K562 (cell line): ENCODE measurements at regions not wholly inside any gene's neighbourhood (a gene's known extent, or its start where the extent isn't known, plus 50 kb on each side); places are given as distances from the start of the nearest gene placed in this dataset.

ENCODE experiments used
- ATAC-seq: fragments of 200-7000 bp; cut with Tn5 transposase; 3 replicates; pipeline ENCODE4 v1.9.1; 2020; ENCODE audit warnings: moderate library complexity
- BruUV-seq: library from RNA; stranded (reverse); fragments of 400-500 nt; replicated peaks from 2 replicates; lab custom pipeline; 2021; lab: Mats Ljungman, UMichigan
- CTCF ChIA-PET: fragments of 300-600 bp; formaldehyde crosslinking; extraction: SDS; loops from one replicate; lab custom pipeline; 2021; ENCODE audit warnings: low intra/inter-chr PET ratio; lab: Yijun Ruan, JAX
- POLR2A ChIA-PET: fragments of 300-600, 350-650 bp; sonication (Branson Sonifier 250); formaldehyde crosslinking; extraction: SDS; loops from one replicate; lab custom pipeline; 2021; ENCODE audit warnings: antibody characterized with exemption, inconsistent platforms; lab: Yijun Ruan, JAX
- DNase-seq, 4 experiments: peaks; one replicate each; pipeline versions ENCODE4 v3.0.0 to v3.0.0-alpha.2; 2011 to 2018; ENCODE audit warnings: low spot score in 3 of 4, mixed read lengths in 3 of 4; ENCODE audit errors: extremely low read depth in 1 of 4
- FAIRE-seq: peaks from 2 replicates; lab custom pipeline; 2011; peaks lifted over from hg19 to GRCh38; lab: Jason Lieb, UNC
- H2AFZ ChIP-seq: 2 replicates; pipeline ENCODE4 v1.6.0; 2011; ENCODE audit warnings: low read depth, low read length, control low read depth, inconsistent platforms
- H3K27ac ChIP-seq: fragments of 200-600 bp; 3 replicates; pipeline ENCODE4 v1.8.0; 2011; ENCODE audit warnings: low read depth, mild to moderate bottlenecking, control low read depth, inconsistent platforms, low read length, moderate library complexity, mixed read lengths; ENCODE audit errors: extremely low read depth
- H3K27me3 ChIP-seq, 2 experiments: fragments of 300-600 bp in 1 of 2; 2 replicates in 1 of 2; 3 replicates in 1 of 2; pipeline versions ENCODE4 v1.6.0 to v1.8.0; 2011; ENCODE audit warnings: inconsistent platforms in 2 of 2, low read length in 2 of 2, mild to moderate bottlenecking in 1 of 2, mixed read lengths in 1 of 2, moderate library complexity in 1 of 2; ENCODE audit not compliant: control insufficient read depth in 2 of 2, insufficient read depth in 2 of 2
- H3K36me3 ChIP-seq: fragments of 300-600 bp; 3 replicates; pipeline ENCODE4 v1.8.0; 2011; ENCODE audit warnings: mild to moderate bottlenecking, low read length, inconsistent platforms; ENCODE audit not compliant: control insufficient read depth, insufficient read depth
- H3K4me1 ChIP-seq, 2 experiments: fragments of 200-600 bp in 1 of 2; replicated peaks in 1 of 2; 2 replicates in 1 of 2; 3 replicates in 1 of 2; pipeline versions ENCODE4 v1.5.1 to v1.8.0; 2011; ENCODE audit warnings: inconsistent platforms in 2 of 2, low read length in 2 of 2, mild to moderate bottlenecking in 1 of 2, mixed read lengths in 1 of 2, moderate library complexity in 1 of 2; ENCODE audit not compliant: control insufficient read depth in 2 of 2, insufficient read depth in 2 of 2
- H3K4me2 ChIP-seq: 2 replicates; pipeline ENCODE4 v1.6.1; 2011; ENCODE audit warnings: low read length, control low read depth, inconsistent platforms, mixed read lengths; ENCODE audit not compliant: insufficient read depth
- H3K4me3 ChIP-seq: fragments of 200-600 bp; sonication (generic), shearing (Covaris generic); 2 replicates; pipeline ENCODE4 v1.5.1; 2016; ENCODE audit warnings: control low read depth, inconsistent platforms
- H3K79me2 ChIP-seq: fragments of 200-600 bp; 3 replicates; pipeline ENCODE4 v1.8.0; 2011; ENCODE audit warnings: low read length, inconsistent platforms; ENCODE audit not compliant: control insufficient read depth, insufficient read depth
- H3K9ac ChIP-seq, 2 experiments: 2 replicates each; pipeline versions ENCODE4 v1.6.0 to v1.6.1; 2011; ENCODE audit warnings: low read depth in 2 of 2, low read length in 2 of 2, control low read depth in 1 of 2, inconsistent platforms in 1 of 2, mild to moderate bottlenecking in 1 of 2, mixed read lengths in 1 of 2; ENCODE audit not compliant: insufficient read depth in 1 of 2
- H3K9me1 ChIP-seq: one replicate; pipeline ENCODE4 v1.6.0; 2011; ENCODE audit warnings: inconsistent platforms, mild to moderate bottlenecking, low read length, moderate library complexity; ENCODE audit not compliant: control insufficient read depth, insufficient read depth
- H3K9me3 ChIP-seq: replicated peaks from 2 replicates; pipeline ENCODE4 v1.5.1; 2011; ENCODE audit warnings: low read depth, low read length, inconsistent platforms; ENCODE audit not compliant: control insufficient read depth, insufficient read depth
- H4K20me1 ChIP-seq: replicated peaks from 2 replicates; pipeline ENCODE4 v1.6.1; 2011; ENCODE audit warnings: low read length, inconsistent platforms, mixed read lengths; ENCODE audit not compliant: control insufficient read depth, insufficient read depth
- BRD4 ChIP-seq: fragments of 200-600 bp; sonication (generic); IDR thresholded peaks from 2 replicates; pipeline ENCODE4 v1.6.1; 2017; ENCODE audit warnings: inconsistent platforms
- EP400 ChIP-seq: fragments of 450-650 bp; IDR thresholded peaks from 2 replicates; pipeline ENCODE4 v1.6.1; 2017; ENCODE audit warnings: antibody characterized with exemption, mild to moderate bottlenecking, moderate library complexity
- FOXJ2 ChIP-seq: fragments of 200-800 bp; sonication (Bioruptor generic); IDR thresholded peaks from 2 replicates; pipeline ENCODE4 v1.6.1; 2016; ENCODE audit warnings: missing genetic modification characterization, missing compliant biosample characterization
- GABPB1 ChIP-seq: sonication (generic); formaldehyde crosslinking; IDR thresholded peaks from 2 replicates; pipeline ENCODE4 v1.8.0; 2022; ENCODE audit warnings: mild to moderate bottlenecking, missing genetic modification reagents
- MEF2D ChIP-seq: conservative IDR thresholded peaks from 2 replicates; pipeline ENCODE4 v1.6.1; 2016; ENCODE audit warnings: low read depth, missing genetic modification characterization, missing compliant biosample characterization
- STAT5B ChIP-seq: fragments of 250-450 bp; sonication (Bioruptor Pico); IDR thresholded peaks from 2 replicates; pipeline ENCODE4 v1.8.0; 2021; ENCODE audit warnings: mild to moderate bottlenecking, inconsistent platforms
- ZNF3 ChIP-seq: fragments of 250-450 bp; sonication (Bioruptor Pico); IDR thresholded peaks from 2 replicates; pipeline ENCODE4 v1.5.0; 2021; ENCODE audit warnings: mild to moderate bottlenecking, moderate library complexity
- ZNF695 ChIP-seq: fragments of 450-650 bp; formaldehyde crosslinking; IDR thresholded peaks from 2 replicates; pipeline ENCODE4 v1.4.0; 2020; ENCODE audit warnings: mild to moderate bottlenecking, moderate library complexity
- WGBS: fragments of 100-300 bp; shearing (Covaris generic); methylation state at CpG from one replicate; pipeline ENCODE4 v1.1.6; 2016; ENCODE audit warnings: low coverage, mixed read lengths; ENCODE audit not compliant: insufficient coverage; ENCODE audit errors: missing lambda C conversion rate; 5-methylcytosine and 5-hydroxymethylcytosine counted together
- in situ Hi-C: fragments of 300-500 bp; cut with MboI; formaldehyde crosslinking; loops from 4 replicates; pipeline ENCODE4 v1.15.0; 2018; ENCODE audit warnings: inconsistent platforms, mixed read lengths
- intact Hi-C: fragments of 100-400 bp; cut with micrococcal nuclease; formaldehyde crosslinking; loops from 2 replicates; pipeline ENCODE4 v1.14.2; 2022
- TF ChIP-seq, protein P1 (sequence below): fragments of 450-650 bp; IDR thresholded peaks from 2 replicates; pipeline ENCODE4 v1.6.1; 2018; ENCODE audit warnings: mild to moderate bottlenecking, low read depth; ENCODE audit not compliant: partially characterized antibody
- TF ChIP-seq, protein P2 (sequence below): IDR thresholded peaks from 2 replicates; pipeline ENCODE4 v1.6.1; 2011; ENCODE audit not compliant: insufficient read length; ENCODE audit errors: extremely low read depth
- TF ChIP-seq, protein P3 (sequence below): fragments of 250-450 bp; sonication (Bioruptor Pico); IDR thresholded peaks from 2 replicates; pipeline ENCODE4 v1.5.0; 2020; ENCODE audit warnings: mild to moderate bottlenecking

DNA sequence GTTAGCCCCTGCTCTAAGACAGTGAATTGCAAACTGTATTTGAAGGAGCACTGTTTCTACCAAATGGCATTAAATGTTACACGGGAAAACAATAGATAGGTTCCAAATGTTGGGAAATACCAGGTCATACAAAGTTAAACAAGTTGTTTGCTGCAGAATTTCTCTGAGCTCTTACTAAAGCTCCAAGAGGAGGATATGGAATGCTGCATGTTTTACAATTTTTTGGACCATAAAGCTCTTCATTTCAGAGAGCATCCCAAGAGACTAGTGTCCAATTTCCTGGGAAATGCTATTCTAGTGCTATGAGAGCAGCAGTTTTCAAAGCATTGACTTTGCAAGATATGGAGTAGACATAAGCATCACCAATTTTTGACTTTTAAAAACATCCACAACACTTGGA, 155.6 kb upstream of the CCDC68 start:
- Histone ChIP-seq H3K79me2 (no peaks in the 10 kb centered on the region), H3K27me3 (no peaks in the 10 kb centered on the region)
- POLR2A ChIA-PET = no interaction called here
- in situ Hi-C loops = no loop called here
- TF ChIP-seq, protein P1, sequence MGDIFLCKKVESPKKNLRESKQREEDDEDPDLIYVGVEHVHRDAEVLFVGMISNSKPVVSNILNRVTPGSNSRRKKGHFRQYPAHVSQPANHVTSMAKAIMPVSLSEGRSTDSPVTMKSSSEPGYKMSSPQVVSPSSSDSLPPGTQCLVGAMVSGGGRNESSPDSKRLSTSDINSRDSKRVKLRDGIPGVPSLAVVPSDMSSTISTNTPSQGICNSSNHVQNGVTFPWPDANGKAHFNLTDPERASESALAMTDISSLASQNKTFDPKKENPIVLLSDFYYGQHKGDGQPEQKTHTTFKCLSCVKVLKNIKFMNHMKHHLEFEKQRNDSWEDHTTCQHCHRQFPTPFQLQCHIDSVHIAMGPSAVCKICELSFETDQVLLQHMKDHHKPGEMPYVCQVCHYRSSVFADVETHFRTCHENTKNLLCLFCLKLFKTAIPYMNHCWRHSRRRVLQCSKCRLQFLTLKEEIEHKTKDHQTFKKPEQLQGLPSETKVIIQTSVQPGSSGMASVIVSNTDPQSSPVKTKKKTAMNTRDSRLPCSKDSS = no peak
- TF ChIP-seq, protein P2, sequence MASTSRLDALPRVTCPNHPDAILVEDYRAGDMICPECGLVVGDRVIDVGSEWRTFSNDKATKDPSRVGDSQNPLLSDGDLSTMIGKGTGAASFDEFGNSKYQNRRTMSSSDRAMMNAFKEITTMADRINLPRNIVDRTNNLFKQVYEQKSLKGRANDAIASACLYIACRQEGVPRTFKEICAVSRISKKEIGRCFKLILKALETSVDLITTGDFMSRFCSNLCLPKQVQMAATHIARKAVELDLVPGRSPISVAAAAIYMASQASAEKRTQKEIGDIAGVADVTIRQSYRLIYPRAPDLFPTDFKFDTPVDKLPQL = no peak
- TF ChIP-seq MEF2D (tag) (no peak), EP400 (no peak), BRD4 (no peak), FOXJ2 (tag) (no peak), GABPB1 (CRISPR knock-in tag) (no peak), ZNF695 (CRISPR knock-in tag) (no peak), ZNF3 (CRISPR knock-in tag) (no peak), STAT5B (CRISPR knock-in tag) (no peak)
- TF ChIP-seq, protein P3, sequence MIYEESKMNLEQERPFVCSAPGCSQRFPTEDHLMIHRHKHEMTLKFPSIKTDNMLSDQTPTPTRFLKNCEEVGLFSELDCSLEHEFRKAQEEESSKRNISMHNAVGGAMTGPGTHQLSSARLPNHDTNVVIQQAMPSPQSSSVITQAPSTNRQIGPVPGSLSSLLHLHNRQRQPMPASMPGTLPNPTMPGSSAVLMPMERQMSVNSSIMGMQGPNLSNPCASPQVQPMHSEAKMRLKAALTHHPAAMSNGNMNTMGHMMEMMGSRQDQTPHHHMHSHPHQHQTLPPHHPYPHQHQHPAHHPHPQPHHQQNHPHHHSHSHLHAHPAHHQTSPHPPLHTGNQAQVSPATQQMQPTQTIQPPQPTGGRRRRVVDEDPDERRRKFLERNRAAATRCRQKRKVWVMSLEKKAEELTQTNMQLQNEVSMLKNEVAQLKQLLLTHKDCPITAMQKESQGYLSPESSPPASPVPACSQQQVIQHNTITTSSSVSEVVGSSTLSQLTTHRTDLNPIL (CRISPR knock-in tag) = no peak
- TF ChIP-seq, all 486 proteins: peak for 0
- Histone ChIP-seq H4K20me1 (no peaks in the 10 kb centered on the region), H3K9me1 (no peaks in the 10 kb centered on the region), H3K4me2 (no peak overlapping the region), H3K9me3 (no peaks in the 10 kb centered on the region; the same call in 1 of the 2 replicates), H3K9ac (no peak overlapping the region), H3K36me3 (no peaks in the 10 kb centered on the region), H2AFZ (no peak overlapping the region), H3K4me1 (peaks cover 0 to 7% of the 10 kb centered on the region in 2 experiments; a peak in 3 of 5 replicates), H3K27ac (no peak overlapping the region), H3K4me3 (no peak overlapping the region)
- no TSS peak for BruUV-seq
- WGBS = 7% methylated on average over 1 of the region's 1 CpG
- CTCF ChIA-PET = no interaction called here
- DNase-seq (no peak), FAIRE-seq (no peak), ATAC-seq (no peak)
- intact Hi-C loops = no loop called here
